Sigmoid colon (tissue), 6 donors: ENCODE measurements at regions not wholly inside any gene's neighbourhood (a gene's known extent, or its start where the extent isn't known, plus 50 kb on each side); places are given as distances from the start of the nearest gene placed in this dataset.

Source experiments
- DNase-seq: peaks from one replicate; pipeline ENCODE4 v3.0.0-alpha.2; 2019
- H3K27ac ChIP-seq, 4 donors: fragments of 200-600 bp; sonication (generic); one replicate each; pipeline ENCODE4 v1.5.1; 2016 to 2019; ENCODE audit warnings: mild to moderate bottlenecking in 1 of 4
- H3K27me3 ChIP-seq, 3 donors: fragments of 200-600 bp; sonication (generic); one replicate each; pipeline ENCODE4 v1.5.1; 2019; ENCODE audit warnings: mild to moderate bottlenecking in 1 of 3
- H3K36me3 ChIP-seq, 4 donors: fragments of 200-600 bp; sonication (generic); one replicate each; pipeline ENCODE4 v1.5.1; 2016 to 2019
- H3K4me1 ChIP-seq, 4 donors: fragments of 200-600 bp; sonication (generic); one replicate each; pipeline ENCODE4 v1.5.1; 2017 to 2019
- H3K4me3 ChIP-seq, 4 donors: fragments of 200-600 bp; sonication (generic); one replicate each; pipeline ENCODE4 v1.5.1; 2017 to 2019; ENCODE audit warnings: mild to moderate bottlenecking in 2 of 4, moderate library complexity in 1 of 4
- H3K9me3 ChIP-seq, 4 donors: fragments of 200-600 bp in 3 of 4; sonication (generic) in 3 of 4; one replicate each; pipeline versions ENCODE4 v1.5.1 to v1.6.1; 2013 to 2019
- CTCF ChIP-seq, 4 experiments: fragments of 450-650 bp in 3 of 4; fragments of 200-600 bp in 1 of 4; IDR thresholded peaks; one replicate each; pipeline ENCODE4 v1.5.1; 2016 to 2019; ENCODE audit warnings: antibody characterized with exemption in 4 of 4, mild to moderate bottlenecking in 3 of 4, moderate library complexity in 2 of 4
- EP300 ChIP-seq, 4 donors: sonication (generic); formaldehyde crosslinking; IDR thresholded peaks; one replicate each; pipeline ENCODE4 v1.6.1; 2017; ENCODE audit warnings: antibody characterized with exemption in 4 of 4
- POLR2A ChIP-seq, 2 donors: fragments of 450-650 bp; IDR thresholded peaks; one replicate each; pipeline ENCODE4 v1.6.1; 2016; ENCODE audit warnings: antibody characterized with exemption in 2 of 2, mild to moderate bottlenecking in 2 of 2, moderate library complexity in 2 of 2
- POLR2AphosphoS5 ChIP-seq, 4 donors: sonication (generic); formaldehyde crosslinking; IDR thresholded peaks; one replicate each; pipeline ENCODE4 v1.6.1; 2017; ENCODE audit warnings: antibody characterized with exemption in 4 of 4
- WGBS, 2 donors: extraction: QIAGEN DNeasy Blood & Tissue Kit; methylation state at CpG; one replicate each; pipeline ENCODE4 v1.1.7; 2013; 5-methylcytosine and 5-hydroxymethylcytosine counted together
- intact Hi-C: fragments of 100-400 bp; cut with DNase I; formaldehyde crosslinking; loops from one replicate; pipeline ENCODE4 v1.15.1; 2023
- donor health status: healthy with polysubstance abuse.
- donor health status: healthy.

GRCh38 chr19:34066007-34066643 is 106.2 kb upstream of the LSM14A start:
- intact Hi-C loops: no loop called here
- WGBS, 2 donors: 31 to 38% methylated on average over 14 of the region's 14 CpGs
- no peak for TF ChIP-seq CTCF (IDR thresholded peaks at IDR 0.05)
- no peak for TF ChIP-seq POLR2A (IDR thresholded peaks at IDR 0.05)
- TF ChIP-seq POLR2AphosphoS5 (IDR thresholded peaks at IDR 0.05): no peak
- no peak for TF ChIP-seq EP300 (IDR thresholded peaks at IDR 0.05)

GRCh38 chr19:34067861-34068271 is 104.4 kb upstream of the LSM14A start:
- WGBS, 2 donors: 39 to 75% methylated on average over 7 of the region's 7 CpGs
- Histone ChIP-seq H3K4me1 (no peaks in the 10 kb centered on the region), H3K36me3 (no peaks in the 10 kb centered on the region), H3K27ac (no peak overlapping the region), H3K27me3 (peaks cover 0 to 42% (median 17%) of the 10 kb centered on the region in 3 donors), H3K9me3 (no peaks in the 10 kb centered on the region), H3K4me3 (no peak overlapping the region)
- DNase-seq: no peak
- TF ChIP-seq POLR2AphosphoS5 (IDR thresholded peaks at IDR 0.05) (no peak), EP300 (IDR thresholded peaks at IDR 0.05) (no peak), CTCF (IDR thresholded peaks at IDR 0.05) (no peak), POLR2A (IDR thresholded peaks at IDR 0.05) (no peak)
- intact Hi-C loops: no loop called here

More at GRCh38 chr19:34066007-34066643, 106.2 kb upstream of the LSM14A start:
- no peak overlapping the region for H3K27ac ChIP-seq
- H3K4me1 ChIP-seq: no peaks in the 10 kb centered on the region
- no peak for DNase-seq
- H3K36me3 ChIP-seq: no peaks in the 10 kb centered on the region
- H3K4me3 ChIP-seq: no peak overlapping the region
- no peaks in the 10 kb centered on the region for H3K9me3 ChIP-seq
- H3K27me3 ChIP-seq: peaks cover 0 to 32% (median 17%) of the 10 kb centered on the region in 3 donors

GRCh38 chr19:34075661-34076091 is 96.6 kb upstream of the LSM14A start:
- no peak overlapping the region for H3K4me3 ChIP-seq
- intact Hi-C loops: no loop called here
- H3K27me3 ChIP-seq: peaks cover 0 to 14% (median 0%) of the 10 kb centered on the region in 3 donors
- H3K4me1 ChIP-seq: no peaks in the 10 kb centered on the region
- no peak overlapping the region for H3K27ac ChIP-seq
- no peaks in the 10 kb centered on the region for H3K9me3 ChIP-seq
- no peak for TF ChIP-seq EP300 (IDR thresholded peaks at IDR 0.05)
- TF ChIP-seq POLR2A (IDR thresholded peaks at IDR 0.05): no peak
- TF ChIP-seq POLR2AphosphoS5 (IDR thresholded peaks at IDR 0.05): no peak
- no peak for TF ChIP-seq CTCF (IDR thresholded peaks at IDR 0.05)
- no peak for DNase-seq
- H3K36me3 ChIP-seq: no peaks in the 10 kb centered on the region
- WGBS, 2 donors: 15 to 38% methylated on average over 3 of the region's 3 CpGs

GRCh38 chr19:34082289-34083077 is 89.8 kb upstream of the LSM14A start:
- no peak for DNase-seq

More at GRCh38 chr19:34082289-34083077, 89.8 kb upstream of the LSM14A start:
- TF ChIP-seq EP300 (IDR thresholded peaks at IDR 0.05) (no peak), POLR2AphosphoS5 (IDR thresholded peaks at IDR 0.05) (no peak), CTCF (IDR thresholded peaks at IDR 0.05) (no peak), POLR2A (IDR thresholded peaks at IDR 0.05) (no peak)
- Histone ChIP-seq H3K27ac (no peak overlapping the region), H3K9me3 (no peaks in the 10 kb centered on the region), H3K27me3 (no peaks in the 10 kb centered on the region), H3K36me3 (no peaks in the 10 kb centered on the region), H3K4me1 (no peaks in the 10 kb centered on the region), H3K4me3 (no peak overlapping the region)
- 57 to 58% methylated on average over 10 of the region's 10 CpGs for WGBS, 2 donors
- intact Hi-C loops: no loop called here
